HG02885 (cell line): ENCODE measurements at regions not wholly inside any gene's neighbourhood (a gene's known extent, or its start where the extent isn't known, plus 50 kb on each side); places are given as distances from the start of the nearest gene placed in this dataset.
"Not testable (repeated sequence)": the region's sequence is repeated elsewhere in the genome, so short reads cannot be mapped to it uniquely, and the experiment has no call there.

Experiments used
- ATAC-seq: cut with Tn5 transposase; IDR thresholded peaks from one replicate; pipeline ENCODE4 v1.9.1; 2021; ENCODE audit warnings: mild to moderate bottlenecking; ENCODE audit not compliant: unreplicated experiment, poor library complexity

- ATAC-seq = not testable (repeated sequence)
Observed at GRCh38 chr12:124070394-124071074, 97.5 kb downstream of the ZNF664 start.

GRCh38 chr12:124071075-124071443, 98.0 kb downstream of the ZNF664 start:
- no peak for ATAC-seq

DNA sequence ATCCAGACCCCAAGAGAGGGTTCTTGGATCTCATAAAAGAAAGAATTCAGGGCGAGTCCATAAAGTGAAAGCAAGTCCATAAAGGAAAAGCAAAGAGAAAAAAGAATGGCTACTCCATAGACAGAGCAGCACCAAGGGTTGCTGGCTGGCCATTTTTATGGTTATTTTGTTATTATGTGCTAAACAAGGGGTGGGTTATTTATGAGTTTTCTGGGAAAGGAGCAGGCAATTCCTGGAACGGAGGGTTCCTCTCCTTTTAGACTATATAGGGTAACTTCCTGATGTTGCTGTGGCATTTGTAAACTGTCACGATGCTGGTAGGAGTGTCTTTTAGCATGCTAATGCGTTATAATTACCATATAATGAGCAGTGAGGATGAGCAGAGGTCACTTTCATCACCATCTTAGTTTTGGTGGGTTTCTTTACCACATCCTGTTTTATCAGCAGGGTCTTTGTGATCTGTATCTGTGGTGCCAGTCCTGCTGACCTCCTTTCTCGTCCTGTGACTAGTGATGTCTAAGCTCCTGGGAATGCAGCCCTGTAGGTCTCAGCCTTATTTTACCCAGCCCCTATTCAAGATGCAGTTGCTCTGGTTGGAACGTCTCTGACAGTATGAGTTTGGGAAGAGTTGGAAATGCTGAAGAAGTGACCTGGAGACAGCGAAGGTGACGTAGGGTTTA, 100.5 kb downstream of the ZNF664 start:
- no peak for ATAC-seq

DNA sequence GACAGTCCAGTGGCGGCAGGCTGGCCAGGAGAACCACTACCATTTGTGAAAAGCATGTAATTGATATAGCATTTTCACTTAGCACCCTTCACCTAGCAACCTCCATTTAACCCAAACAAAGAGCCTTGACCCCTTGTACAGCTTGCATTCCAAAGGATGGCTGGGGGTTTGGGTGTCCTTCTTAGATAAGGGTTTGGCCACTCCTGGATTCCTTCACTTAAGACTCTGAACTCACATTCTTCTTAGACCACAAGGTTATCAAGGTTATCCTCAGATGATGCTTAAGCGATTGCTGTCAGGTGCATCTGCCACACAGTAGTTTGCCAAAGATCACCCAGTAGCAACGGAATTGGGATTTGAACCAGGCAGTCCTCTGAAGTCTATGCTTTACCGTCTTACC, 102.8 kb downstream of the ZNF664 start:
- ATAC-seq = no peak

DNA sequence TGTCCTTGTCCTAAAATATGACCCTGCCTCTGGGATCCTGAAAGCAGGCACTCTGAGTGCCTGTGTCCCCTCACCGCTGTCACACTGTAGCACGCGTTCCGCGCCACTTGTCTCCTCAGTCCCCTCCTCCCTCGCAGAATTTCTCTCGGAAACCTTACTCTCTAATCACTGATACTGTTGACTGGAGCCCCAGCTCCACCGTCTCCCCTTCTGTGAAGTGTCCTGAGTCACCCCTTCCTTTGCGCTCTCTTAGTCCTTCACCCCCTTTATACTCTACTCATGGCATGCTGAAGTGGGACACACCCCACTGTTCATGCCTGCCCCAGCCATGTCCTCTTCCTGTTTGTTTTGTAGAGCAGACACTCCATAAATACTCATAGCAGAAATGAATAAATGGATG, 104.7 kb downstream of the ZNF664 start:
- no peak for ATAC-seq

DNA sequence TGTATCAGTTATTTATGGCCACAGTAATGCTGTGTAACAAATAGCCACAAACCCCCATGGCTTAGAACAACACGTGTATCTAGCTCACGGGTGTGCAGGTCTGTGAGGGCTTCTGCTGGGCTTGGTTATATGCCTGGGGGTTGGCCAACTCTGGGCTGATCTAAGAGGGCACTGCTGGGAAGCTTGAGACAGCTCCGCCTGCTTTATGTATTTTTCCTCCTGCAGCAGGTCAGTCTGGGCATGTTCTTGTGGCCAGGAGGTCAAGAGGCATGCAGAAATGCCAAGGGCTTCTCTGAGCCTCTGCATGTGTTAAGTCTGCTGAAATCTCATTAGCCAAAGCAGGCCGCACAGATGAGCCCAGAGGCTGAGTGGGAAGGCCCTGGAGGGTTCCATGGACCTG, 105.8 kb downstream of the ZNF664 start:
- no peak for ATAC-seq

DNA sequence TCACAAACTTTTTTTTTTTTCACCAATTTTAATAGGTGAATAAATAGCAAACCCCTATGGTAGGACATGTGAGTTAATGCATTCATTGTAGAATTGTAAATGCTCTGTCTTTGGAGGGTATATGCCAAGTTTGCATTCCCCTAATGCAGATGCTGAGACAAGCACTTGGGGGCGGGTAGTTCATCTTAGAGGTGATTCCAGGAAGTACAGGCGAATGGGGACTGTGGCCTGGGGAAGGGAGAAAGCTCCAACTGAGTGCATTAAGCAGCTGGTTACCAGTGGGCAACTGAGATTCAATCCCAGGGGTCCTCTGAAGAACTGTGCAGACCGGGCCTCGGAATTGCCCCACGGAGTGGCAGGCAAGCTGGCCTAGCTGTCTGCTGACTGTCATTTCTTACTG, 107.6 kb downstream of the ZNF664 start:
- no peak for ATAC-seq

- ATAC-seq = no peak
Observed at GRCh38 chr12:124082012-124082411, 109.0 kb downstream of the ZNF664 start.

GRCh38 chr12:124082687-124083086, 109.7 kb downstream of the ZNF664 start:
- ATAC-seq = no peak

- ATAC-seq = no peak
Observed at GRCh38 chr12:124083708-124084107, 110.7 kb downstream of the ZNF664 start.

GRCh38 chr12:124085419-124086296, 112.6 kb downstream of the ZNF664 start:
- ATAC-seq = no peak

- ATAC-seq = no peak
Observed at GRCh38 chr12:124086299-124086898, 113.4 kb downstream of the ZNF664 start.

GRCh38 chr12:124087266-124088051, 114.4 kb downstream of the ZNF664 start:
- ATAC-seq = no peak

- ATAC-seq = no peak
Observed at GRCh38 chr12:124088217-124088907, 115.3 kb downstream of the ZNF664 start.

GRCh38 chr12:124089181-124089914, 116.3 kb downstream of the ZNF664 start:
- ATAC-seq = not testable (repeated sequence)

DNA sequence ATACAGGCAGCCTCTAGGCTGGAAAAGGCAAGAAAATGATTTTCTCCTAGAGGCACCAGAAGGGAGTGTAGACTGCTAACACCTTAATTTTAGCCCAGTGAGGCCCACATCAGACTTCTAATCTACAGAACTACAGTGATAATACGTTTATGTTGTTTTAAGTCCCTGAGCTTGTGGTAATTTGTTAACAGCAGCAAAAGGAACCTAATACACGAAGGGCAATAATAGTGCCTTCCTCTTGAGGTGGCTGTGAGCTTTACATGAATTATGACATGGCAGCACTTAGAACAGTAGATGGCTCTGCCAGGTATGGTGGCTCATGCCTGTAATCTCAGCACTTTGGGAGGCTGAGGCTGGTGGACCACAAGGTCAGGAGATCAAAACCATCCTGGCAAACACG, 118.8 kb downstream of the ZNF664 start:
- no peak for ATAC-seq

DNA sequence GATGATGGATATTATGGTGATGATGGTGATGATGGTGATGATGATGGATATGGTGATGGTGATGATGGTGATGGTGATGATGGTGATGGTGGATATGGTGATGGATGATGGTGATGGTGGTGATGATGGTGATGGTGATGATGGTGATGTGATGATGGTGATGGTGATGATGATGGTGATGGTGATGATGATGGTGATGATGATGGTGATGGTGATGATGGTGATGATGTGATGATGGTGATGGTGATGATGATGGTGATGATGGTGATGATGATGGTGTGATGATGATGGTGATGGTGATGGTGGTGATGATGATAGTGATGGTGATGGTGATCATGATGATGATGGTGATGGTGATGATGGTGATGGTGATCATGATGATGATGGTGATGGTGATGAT, 119.5 kb downstream of the ZNF664 start:
- ATAC-seq = not testable (repeated sequence)

GRCh38 chr12:124093297-124093696, 120.3 kb downstream of the ZNF664 start:
- ATAC-seq = no peak

- no peak for ATAC-seq
Observed at GRCh38 chr12:124094188-124094587, 121.2 kb downstream of the ZNF664 start.
